Activated naive CD8-positive, alpha-beta T cell treated with anti-CD3 and anti-CD28 coated beads, Interleukin-2, amount 50 U/mL, for 24 hours (primary cell): ENCODE measurements at regions not wholly inside any gene's neighbourhood (a gene's known extent, or its start where the extent isn't known, plus 50 kb on each side); places are given as distances from the start of the nearest gene placed in this dataset.

Experiments used
- ATAC-seq: fragments of 150-1000 bp; cut with Tn5 transposase; one replicate; pipeline ENCODE4 v1.10.0; 2021
- DNase-seq: peaks from one replicate; pipeline ENCODE4 v3.0.0; 2021
- H3K27ac Mint-ChIP-seq: one replicate; pipeline ENCODE4 v1.8.0; 2021; ENCODE audit warnings: mild to moderate bottlenecking, mixed read lengths
- H3K27me3 Mint-ChIP-seq: one replicate; pipeline ENCODE4 v1.8.0; 2021; ENCODE audit warnings: mixed read lengths
- H3K36me3 Mint-ChIP-seq: one replicate; pipeline ENCODE4 v1.8.0; 2021; ENCODE audit warnings: low read depth, mixed read lengths
- H3K4me1 Mint-ChIP-seq: one replicate; pipeline ENCODE4 v1.8.0; 2021; ENCODE audit warnings: mixed read lengths
- H3K4me3 Mint-ChIP-seq: one replicate; pipeline ENCODE4 v1.8.0; 2021; ENCODE audit warnings: mild to moderate bottlenecking, moderate library complexity, mixed read lengths
- H3K9me3 Mint-ChIP-seq: one replicate; pipeline ENCODE4 v1.8.0; 2021; ENCODE audit warnings: mixed read lengths

- Mint-ChIP-seq H3K27ac (no peak overlapping the region), H3K4me3 (no peak overlapping the region), H3K9me3 (no peaks in the 10 kb centered on the region), H3K36me3 (no peaks in the 10 kb centered on the region), H3K27me3 (peaks cover 6% of the 10 kb centered on the region), H3K4me1 (no peaks in the 10 kb centered on the region)
- DNase-seq, result no peak
- ATAC-seq, result no peak
Observed at GRCh38 chr7:25537662-25538375, 309.5 kb upstream of the NPVF start.

DNA sequence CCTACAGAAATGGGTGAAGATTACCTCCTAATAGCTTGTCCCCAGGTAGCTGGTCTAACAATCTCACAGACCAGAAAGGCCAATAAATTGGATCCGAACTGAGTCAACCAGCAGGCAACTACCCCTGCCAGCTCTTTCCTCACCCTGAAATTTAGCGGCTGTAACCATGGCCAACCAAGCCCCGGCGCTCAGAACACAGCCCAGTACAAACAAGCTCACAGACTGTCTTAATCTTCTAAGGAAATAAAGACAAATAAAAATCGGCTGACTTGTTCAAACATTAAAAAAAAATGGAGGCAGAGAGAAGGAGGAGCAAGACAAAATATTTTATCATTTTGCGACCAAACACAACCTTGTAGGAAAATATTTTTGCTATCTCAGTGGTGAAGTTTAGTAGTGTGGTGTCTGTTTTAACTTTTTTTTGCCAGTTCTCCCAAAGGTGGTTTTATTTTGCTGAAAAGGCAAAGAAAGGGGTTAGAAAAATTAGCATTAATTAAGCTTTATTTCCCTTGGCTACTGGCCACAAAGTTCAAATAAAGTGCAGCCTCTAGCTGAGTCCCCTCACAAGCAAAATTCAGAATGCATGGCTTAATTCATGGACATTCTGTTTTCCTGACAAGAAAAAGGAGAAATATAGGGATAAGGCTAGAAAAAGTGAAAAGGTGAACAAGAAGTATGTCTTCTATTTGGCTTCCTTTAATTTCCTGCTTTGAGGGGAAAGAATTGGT is 313.0 kb upstream of the NPVF start:
- no peaks in the 10 kb centered on the region for H3K9me3 Mint-ChIP-seq
- no peak overlapping the region for H3K4me3 Mint-ChIP-seq
- no peaks in the 10 kb centered on the region for H3K36me3 Mint-ChIP-seq
- no peak for DNase-seq
- no peak overlapping the region for H3K27ac Mint-ChIP-seq
- peaks cover 15% of the 10 kb centered on the region for H3K27me3 Mint-ChIP-seq
- ATAC-seq, result no peak
- no peaks in the 10 kb centered on the region for H3K4me1 Mint-ChIP-seq

DNA sequence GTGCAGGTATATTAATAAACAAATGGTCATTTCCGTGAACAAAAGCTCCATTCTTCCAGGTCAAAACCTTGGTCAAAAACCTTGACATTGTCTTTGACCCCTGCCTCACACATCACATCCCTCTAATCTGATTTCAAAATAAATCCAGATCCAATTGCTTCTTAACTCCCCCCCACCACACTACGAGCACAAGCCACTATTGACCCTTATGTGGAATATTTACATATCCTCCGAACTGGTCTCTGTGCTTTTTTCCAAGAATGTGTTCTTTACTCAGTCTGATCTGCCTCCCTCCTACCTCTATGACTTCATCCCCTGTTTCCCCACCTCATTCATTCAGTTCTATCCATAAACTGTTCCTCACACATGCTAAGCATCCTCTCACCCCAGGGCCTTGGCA is 313.6 kb upstream of the NPVF start:
- H3K4me3 Mint-ChIP-seq, result no peak overlapping the region

GRCh38 chr7:25543210-25543609 is 314.9 kb upstream of the NPVF start:
- H3K9me3 Mint-ChIP-seq, result no peaks in the 10 kb centered on the region
- H3K27ac Mint-ChIP-seq, result no peak overlapping the region
- no peak overlapping the region for H3K4me3 Mint-ChIP-seq
- DNase-seq, result no peak
- H3K36me3 Mint-ChIP-seq, result no peaks in the 10 kb centered on the region
- peaks cover 15% of the 10 kb centered on the region for H3K27me3 Mint-ChIP-seq
- H3K4me1 Mint-ChIP-seq, result no peaks in the 10 kb centered on the region
- ATAC-seq, result no peak

More for the DNA sequence above, 313.6 kb upstream of the NPVF start:
- ATAC-seq (no peak), DNase-seq (no peak)
- Mint-ChIP-seq H3K36me3 (no peaks in the 10 kb centered on the region), H3K4me1 (no peaks in the 10 kb centered on the region), H3K9me3 (no peaks in the 10 kb centered on the region), H3K27me3 (peaks cover 15% of the 10 kb centered on the region), H3K27ac (no peak overlapping the region)

GRCh38 chr7:25543798-25544197 is 315.5 kb upstream of the NPVF start:
- Mint-ChIP-seq H3K4me1 (no peaks in the 10 kb centered on the region), H3K9me3 (no peaks in the 10 kb centered on the region), H3K4me3 (no peak overlapping the region), H3K27me3 (peaks cover 15% of the 10 kb centered on the region), H3K36me3 (no peaks in the 10 kb centered on the region), H3K27ac (no peak overlapping the region)
- no peak for DNase-seq
- no peak for ATAC-seq

DNA sequence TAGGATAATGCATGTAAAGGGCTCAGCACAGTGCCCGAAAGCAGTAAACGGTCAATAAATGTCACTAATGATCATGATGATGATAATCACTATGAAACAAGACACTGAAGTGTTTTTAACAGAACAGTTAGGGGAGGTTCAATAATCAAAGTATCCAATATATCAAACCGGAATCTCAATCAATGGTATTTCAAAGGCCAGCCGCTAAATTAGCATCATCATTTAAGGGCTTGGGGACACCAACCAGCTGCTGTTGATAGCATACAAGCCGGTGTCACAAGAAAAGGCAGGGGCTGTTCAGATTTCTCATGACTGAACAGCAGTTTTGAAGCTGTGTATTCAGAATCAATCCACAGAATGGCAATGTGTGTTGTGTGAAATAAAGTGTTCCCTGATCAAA is 316.0 kb upstream of the NPVF start:
- Mint-ChIP-seq H3K36me3 (no peaks in the 10 kb centered on the region), H3K4me3 (no peak overlapping the region), H3K27ac (no peak overlapping the region), H3K9me3 (no peaks in the 10 kb centered on the region), H3K27me3 (peaks cover 15% of the 10 kb centered on the region), H3K4me1 (no peaks in the 10 kb centered on the region)
- ATAC-seq (no peak), DNase-seq (no peak)

DNA sequence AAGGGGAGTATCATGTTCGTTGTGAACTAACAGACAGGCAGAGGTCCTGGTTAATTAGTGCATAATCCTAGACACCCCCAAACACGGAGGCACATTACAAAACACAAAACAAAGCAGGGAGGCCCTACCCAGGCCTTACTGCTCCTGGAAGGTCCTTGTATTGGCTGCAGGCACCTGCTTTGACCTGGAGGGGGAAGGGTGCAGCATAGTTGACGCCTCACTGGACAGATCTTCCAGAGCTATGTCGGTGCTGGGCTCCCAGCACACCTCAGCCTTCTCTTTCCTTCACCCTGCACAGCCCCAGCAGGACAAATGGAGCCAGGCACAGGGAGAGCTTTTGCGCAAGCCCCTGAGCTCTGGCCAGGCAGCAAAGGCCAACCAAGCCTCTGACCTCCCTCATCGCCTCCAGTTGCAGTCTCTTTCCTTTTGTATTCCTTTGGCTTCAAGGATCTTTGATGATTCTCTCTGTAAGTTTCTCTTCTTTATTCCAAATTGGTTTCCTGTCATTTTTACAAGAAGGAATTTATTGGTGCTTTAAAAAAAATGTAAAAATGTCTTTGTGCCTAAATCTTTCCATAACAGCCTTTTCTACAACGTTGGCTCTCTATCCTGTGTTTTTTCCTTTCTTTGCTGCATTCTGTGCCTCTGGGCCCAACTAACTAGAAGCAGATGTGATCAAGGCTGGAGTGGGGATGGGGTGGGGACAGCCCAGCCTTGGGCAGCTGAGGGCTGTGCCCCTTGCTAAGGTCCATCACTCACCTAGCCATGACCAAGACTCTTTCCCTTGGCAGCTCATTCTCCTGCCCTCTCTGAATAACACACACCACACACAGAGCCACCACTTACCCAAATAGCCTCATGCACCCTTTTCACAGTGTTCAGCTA is 317.1 kb upstream of the NPVF start:
- peaks cover 15% of the 10 kb centered on the region for H3K27me3 Mint-ChIP-seq
- no peak for ATAC-seq
- no peaks in the 10 kb centered on the region for H3K4me1 Mint-ChIP-seq
- H3K36me3 Mint-ChIP-seq, result no peaks in the 10 kb centered on the region
- H3K9me3 Mint-ChIP-seq, result no peaks in the 10 kb centered on the region
- no peak overlapping the region for H3K4me3 Mint-ChIP-seq
- no peak for DNase-seq
- no peak overlapping the region for H3K27ac Mint-ChIP-seq

GRCh38 chr7:25546306-25546705 is 318.0 kb upstream of the NPVF start:
- DNase-seq (no peak), ATAC-seq (peak; percentile 28)
- Mint-ChIP-seq H3K27me3 (peaks cover 18% of the 10 kb centered on the region), H3K4me1 (no peaks in the 10 kb centered on the region), H3K27ac (no peak overlapping the region), H3K36me3 (no peaks in the 10 kb centered on the region), H3K9me3 (no peaks in the 10 kb centered on the region), H3K4me3 (no peak overlapping the region)

DNA sequence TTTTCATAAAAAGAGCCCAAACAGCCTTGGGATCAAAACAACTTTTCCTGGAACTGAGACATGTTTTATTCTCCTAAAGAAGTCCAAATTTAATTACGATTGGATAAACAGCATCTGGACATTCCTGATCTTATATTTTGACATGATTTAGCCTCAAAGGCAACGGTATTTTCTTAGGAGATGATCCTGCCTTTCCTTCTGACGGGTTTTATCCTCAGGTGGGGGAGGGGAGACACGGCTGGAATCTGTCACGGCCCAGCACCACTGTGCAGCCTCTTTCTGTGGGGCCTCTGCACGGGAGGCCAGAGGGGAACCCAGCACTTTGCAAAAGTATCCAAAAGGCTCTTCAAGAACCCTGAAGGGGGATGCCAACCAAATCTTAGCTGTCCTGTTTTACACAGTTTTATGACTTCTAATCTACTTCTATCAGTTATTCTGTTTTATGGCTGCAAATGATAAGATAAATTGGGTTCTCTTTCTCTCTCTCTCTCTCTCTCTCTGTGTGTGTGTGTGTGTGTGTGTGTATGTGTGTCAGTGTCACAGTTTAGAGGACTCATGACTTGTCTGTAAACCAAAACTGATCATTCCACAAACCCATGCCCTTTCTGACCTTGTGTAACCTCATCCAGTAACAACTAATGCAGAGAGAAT is 321.1 kb upstream of the NPVF start:
- Mint-ChIP-seq H3K9me3 (no peaks in the 10 kb centered on the region), H3K27ac (no peak overlapping the region), H3K4me1 (no peaks in the 10 kb centered on the region), H3K36me3 (no peaks in the 10 kb centered on the region), H3K4me3 (no peak overlapping the region), H3K27me3 (peaks cover 8% of the 10 kb centered on the region)
- ATAC-seq (no peak), DNase-seq (no peak)

- Mint-ChIP-seq H3K27ac (no peak overlapping the region), H3K4me3 (no peak overlapping the region), H3K9me3 (no peaks in the 10 kb centered on the region), H3K27me3 (peaks cover 8% of the 10 kb centered on the region), H3K4me1 (no peaks in the 10 kb centered on the region), H3K36me3 (no peaks in the 10 kb centered on the region)
- no peak for DNase-seq
- ATAC-seq, result no peak
Observed at GRCh38 chr7:25550149-25550548, 321.9 kb upstream of the NPVF start.

- H3K9me3 Mint-ChIP-seq, result no peaks in the 10 kb centered on the region
- ATAC-seq (no peak), DNase-seq (no peak)
- no peak overlapping the region for H3K4me3 Mint-ChIP-seq
- H3K36me3 Mint-ChIP-seq, result no peaks in the 10 kb centered on the region
- H3K27me3 Mint-ChIP-seq, result peaks cover 3% of the 10 kb centered on the region
- no peak overlapping the region for H3K27ac Mint-ChIP-seq
- H3K4me1 Mint-ChIP-seq, result peaks cover 3% of the 10 kb centered on the region
Observed at GRCh38 chr7:25552998-25553397, 324.7 kb upstream of the NPVF start.

DNA sequence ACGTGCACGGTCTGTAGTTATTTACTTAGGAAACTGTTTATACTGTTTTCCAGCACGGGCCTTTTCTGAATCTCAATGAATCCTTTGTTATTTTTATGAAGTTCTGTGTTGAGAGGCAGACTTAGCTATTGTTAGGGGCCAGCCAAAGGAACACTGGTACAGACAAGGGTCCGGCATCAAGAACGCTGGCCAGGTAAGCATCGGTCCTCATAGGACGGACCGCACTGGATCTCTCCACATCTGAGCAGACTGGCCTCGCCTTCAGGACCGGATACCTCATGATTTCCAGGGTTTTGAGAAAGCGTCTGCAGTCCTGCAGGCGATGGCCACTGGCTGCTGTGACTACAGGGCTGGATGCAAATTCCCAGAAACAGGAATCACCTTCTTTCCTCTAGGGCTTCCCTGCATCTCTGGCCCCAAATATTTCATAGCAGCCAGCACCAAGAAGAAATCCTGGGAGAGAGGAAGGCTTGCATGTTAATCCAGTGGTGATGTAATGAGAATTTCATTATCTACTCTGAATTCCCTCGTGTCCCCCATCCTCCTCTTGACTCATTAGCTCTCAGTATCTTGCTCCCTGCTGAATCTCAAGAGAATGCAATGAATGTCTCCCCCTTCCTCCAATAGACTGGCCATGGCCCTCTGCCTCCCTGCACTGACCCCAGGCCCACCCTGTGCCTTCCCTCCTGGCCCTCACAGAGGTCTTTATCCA is 325.4 kb upstream of the NPVF start:
- peaks cover 3% of the 10 kb centered on the region for H3K27me3 Mint-ChIP-seq
- no peak for DNase-seq
- H3K36me3 Mint-ChIP-seq, result no peaks in the 10 kb centered on the region

GRCh38 chr7:25557379-25557917 is 329.2 kb upstream of the NPVF start:
- H3K27ac Mint-ChIP-seq, result no peak overlapping the region
- peaks cover 3% of the 10 kb centered on the region for H3K4me1 Mint-ChIP-seq
- H3K36me3 Mint-ChIP-seq, result no peaks in the 10 kb centered on the region
- no peak overlapping the region for H3K4me3 Mint-ChIP-seq
- H3K9me3 Mint-ChIP-seq, result no peaks in the 10 kb centered on the region
- no peak for ATAC-seq
- no peak for DNase-seq
- H3K27me3 Mint-ChIP-seq, result no peaks in the 10 kb centered on the region

More for the DNA sequence above, 325.4 kb upstream of the NPVF start:
- no peak for ATAC-seq
- Mint-ChIP-seq H3K27ac (no peak overlapping the region), H3K4me1 (peaks cover 3% of the 10 kb centered on the region), H3K9me3 (no peaks in the 10 kb centered on the region), H3K4me3 (no peak overlapping the region)

GRCh38 chr7:25557930-25558329 is 329.6 kb upstream of the NPVF start:
- no peak for DNase-seq
- H3K4me1 Mint-ChIP-seq, result peaks cover 3% of the 10 kb centered on the region
- no peak for ATAC-seq
- H3K27ac Mint-ChIP-seq, result no peak overlapping the region
- H3K36me3 Mint-ChIP-seq, result no peaks in the 10 kb centered on the region
- no peak overlapping the region for H3K4me3 Mint-ChIP-seq
- no peaks in the 10 kb centered on the region for H3K27me3 Mint-ChIP-seq
- no peaks in the 10 kb centered on the region for H3K9me3 Mint-ChIP-seq
